ENCODE measurements at regions not wholly inside any gene's neighbourhood (a gene's known extent, or its start where the extent isn't known, plus 50 kb on each side); places are given as distances from the start of the nearest gene placed in this dataset.
"Not testable (repeated sequence)": the region's sequence is repeated elsewhere in the genome, so short reads cannot be mapped to it uniquely, and the experiment has no call there.

- DNase-seq: no peak
These were observed 51.4 kb upstream of the S1PR1 start for GRCh38 chr1:101185421-101185820.

- no peak for DNase-seq
These were observed 53.5 kb upstream of the S1PR1 start for GRCh38 chr1:101183388-101183699.

- DNase-seq: no peak
These were observed 54.0 kb upstream of the S1PR1 start for GRCh38 chr1:101182627-101183387.

- no peak for DNase-seq
These were observed 54.9 kb upstream of the S1PR1 start for GRCh38 chr1:101181930-101182329.

GRCh38 chr1:101178688-101179491 is 57.9 kb upstream of the S1PR1 start:
- no peak for DNase-seq

- DNase-seq: no peak
These were observed 58.5 kb upstream of the S1PR1 start for GRCh38 chr1:101178341-101178687.

- no peak for DNase-seq
These were observed 60.9 kb upstream of the S1PR1 start for GRCh38 chr1:101175886-101176285.

GRCh38 chr1:101175466-101175865 is 61.4 kb upstream of the S1PR1 start:
- DNase-seq: no peak

GRCh38 chr1:101174722-101175121 is 62.1 kb upstream of the S1PR1 start:
- no peak for DNase-seq

GRCh38 chr1:101174298-101174697 is 62.5 kb upstream of the S1PR1 start:
- DNase-seq: not testable (repeated sequence)

- DNase-seq: no peak
These were observed 66.2 kb upstream of the S1PR1 start for GRCh38 chr1:101170506-101171050.

GRCh38 chr1:101167891-101168290 is 68.9 kb upstream of the S1PR1 start:
- no peak for DNase-seq

- DNase-seq: no peak
These were observed 70.2 kb upstream of the S1PR1 start for GRCh38 chr1:101166583-101167120.

- DNase-seq: no peak
These were observed 70.9 kb upstream of the S1PR1 start for GRCh38 chr1:101165954-101166353.

- DNase-seq: no peak
These were observed 71.3 kb upstream of the S1PR1 start for GRCh38 chr1:101165532-101165931.

- DNase-seq: no peak
These were observed 72.0 kb upstream of the S1PR1 start for GRCh38 chr1:101164776-101165175.

- no peak for DNase-seq
These were observed 73.8 kb upstream of the S1PR1 start for GRCh38 chr1:101162736-101163735.

GRCh38 chr1:101162300-101162699 is 74.5 kb upstream of the S1PR1 start:
- DNase-seq: no peak

- no peak for DNase-seq
These were observed 75.2 kb upstream of the S1PR1 start for GRCh38 chr1:101161619-101162018.

- DNase-seq: no peak
These were observed 78.4 kb upstream of the S1PR1 start for GRCh38 chr1:101158424-101158823.

- no peak for DNase-seq
These were observed 82.3 kb upstream of the S1PR1 start for GRCh38 chr1:101154547-101154946.

- no peak for DNase-seq
These were observed 83.1 kb upstream of the S1PR1 start for GRCh38 chr1:101153692-101154091.

GRCh38 chr1:101152633-101153032 is 84.2 kb upstream of the S1PR1 start:
- DNase-seq: no peak

Measured in activated CD8-positive, alpha-beta memory T cell treated with anti-CD3 and anti-CD28 coated beads, Interleukin-2, amount 50 U/mL, for 48 hours (primary cell).